Loucy (cell line): ENCODE measurements at regions not wholly inside any gene's neighbourhood (a gene's known extent, or its start where the extent isn't known, plus 50 kb on each side); places are given as distances from the start of the nearest gene placed in this dataset.

ENCODE experiments used
- H2AFZ ChIP-seq: fragments of 200-600 bp; sonication (generic); 2 replicates; pipeline ENCODE4 v1.6.0; 2016; ENCODE audit warnings: antibody characterized with exemption, mild to moderate bottlenecking, low read length, moderate library complexity
- H3F3A ChIP-seq: fragments of 200-600 bp; 2 replicates; pipeline ENCODE4 v1.6.0; 2016; ENCODE audit warnings: antibody characterized with exemption, low read depth, mild to moderate bottlenecking
- H3K27me3 ChIP-seq: fragments of 200-600 bp; sonication (generic); 2 replicates; pipeline ENCODE4 v1.6.1; 2014; ENCODE audit warnings: low read length, mild to moderate bottlenecking; ENCODE audit not compliant: insufficient read depth, poor library complexity, severe bottlenecking
- H3K36me3 ChIP-seq: fragments of 200-600 bp; sonication (generic); 2 replicates; pipeline ENCODE4 v1.6.1; 2016; ENCODE audit warnings: low read length; ENCODE audit not compliant: insufficient read depth
- H3K4me1 ChIP-seq: fragments of 200-600 bp; sonication (generic); 2 replicates; pipeline ENCODE4 v1.5.1; 2014; ENCODE audit warnings: low read length, mild to moderate bottlenecking; ENCODE audit not compliant: insufficient read depth, poor library complexity, severe bottlenecking
- H3K4me2 ChIP-seq: fragments of 200-600 bp; sonication (generic); 2 replicates; pipeline ENCODE4 v1.6.0; 2014; ENCODE audit warnings: antibody characterized with exemption, low read length, low read depth, mild to moderate bottlenecking; ENCODE audit not compliant: poor library complexity, severe bottlenecking
- H3K4me3 ChIP-seq: fragments of 200-600 bp; sonication (generic); 2 replicates; pipeline ENCODE4 v1.5.1; 2014; ENCODE audit warnings: low read length, mild to moderate bottlenecking, mixed read lengths; ENCODE audit not compliant: poor library complexity, severe bottlenecking
- H3K79me2 ChIP-seq: fragments of 200-600 bp; sonication (generic); 2 replicates; pipeline ENCODE4 v1.6.1; 2014; ENCODE audit warnings: low read length; ENCODE audit not compliant: insufficient read depth
- H3K9ac ChIP-seq: fragments of 200-600 bp; sonication (generic); 2 replicates; pipeline ENCODE4 v1.6.0; 2014; ENCODE audit warnings: mild to moderate bottlenecking, low read depth, low read length, moderate library complexity; ENCODE audit not compliant: poor library complexity, severe bottlenecking
- H3K9me2 ChIP-seq: fragments of 200-600 bp; sonication (generic); replicated peaks from 2 replicates; pipeline ENCODE4 v1.6.1; 2016; ENCODE audit warnings: low read depth, low read length, mixed read lengths
- H3K9me3 ChIP-seq: fragments of 200-600 bp; sonication (generic); 2 replicates; pipeline ENCODE4 v1.6.1; 2014; ENCODE audit warnings: mild to moderate bottlenecking, antibody characterized with exemption, low read length, low read depth; ENCODE audit not compliant: insufficient read depth
- H4K20me1 ChIP-seq: fragments of 200-600 bp; sonication (generic); 2 replicates; pipeline ENCODE4 v1.6.0; 2014; ENCODE audit warnings: antibody characterized with exemption, low read length, mild to moderate bottlenecking; ENCODE audit not compliant: insufficient read depth, poor library complexity, severe bottlenecking
- CTCF ChIP-seq: fragments of 200-600 bp; sonication (generic); conservative IDR thresholded peaks from 2 replicates; pipeline ENCODE4 v1.5.1; 2014; ENCODE audit warnings: mild to moderate bottlenecking, antibody characterized with exemption, low read length
- EZH2phosphoT487 ChIP-seq: fragments of 200-600 bp; IDR thresholded peaks from 2 replicates; pipeline ENCODE4 v1.6.1; 2018; ENCODE audit warnings: antibody characterized with exemption, mild to moderate bottlenecking, moderate library complexity, borderline replicate concordance

- no peaks in the 10 kb centered on the region for H3K27me3 ChIP-seq
These were observed 106.6 kb upstream of the DAP start for GRCh38 chr5:10867389-10868303.

GRCh38 chr5:10866913-10867312 lies 105.9 kb upstream of the DAP start:
- Histone ChIP-seq H3K36me3 (no peaks in the 10 kb centered on the region), H2AFZ (no peak overlapping the region), H3K4me3 (no peak overlapping the region), H3K4me1 (no peaks in the 10 kb centered on the region), H3K9me3 (no peaks in the 10 kb centered on the region), H3K9me2 (no peaks in the 10 kb centered on the region), H4K20me1 (no peaks in the 10 kb centered on the region), H3K27me3 (no peaks in the 10 kb centered on the region), H3K79me2 (no peaks in the 10 kb centered on the region), H3K4me2 (no peak overlapping the region), H3F3A (no peaks in the 10 kb centered on the region), H3K9ac (no peak overlapping the region)
- TF ChIP-seq EZH2phosphoT487 (no peak), CTCF (peak; percentile 28)

More at GRCh38 chr5:10867389-10868303, 106.6 kb upstream of the DAP start:
- no peak overlapping the region for H2AFZ ChIP-seq
- H3K9ac ChIP-seq: no peak overlapping the region
- no peaks in the 10 kb centered on the region for H3K4me1 ChIP-seq
- no peaks in the 10 kb centered on the region for H3K9me2 ChIP-seq
- no peaks in the 10 kb centered on the region for H3K79me2 ChIP-seq
- H4K20me1 ChIP-seq: no peaks in the 10 kb centered on the region
- H3F3A ChIP-seq: no peaks in the 10 kb centered on the region
- no peaks in the 10 kb centered on the region for H3K9me3 ChIP-seq
- no peak for TF ChIP-seq CTCF
- TF ChIP-seq EZH2phosphoT487: no peak
- H3K4me3 ChIP-seq: no peak overlapping the region
- H3K36me3 ChIP-seq: no peaks in the 10 kb centered on the region
- no peak overlapping the region for H3K4me2 ChIP-seq

GRCh38 chr5:10863763-10864383 lies 102.8 kb upstream of the DAP start:
- no peaks in the 10 kb centered on the region for H3K9me2 ChIP-seq
- no peaks in the 10 kb centered on the region for H4K20me1 ChIP-seq
- no peaks in the 10 kb centered on the region for H3K36me3 ChIP-seq
- H3K27me3 ChIP-seq: no peaks in the 10 kb centered on the region
- H3K9ac ChIP-seq: no peak overlapping the region
- no peaks in the 10 kb centered on the region for H3K9me3 ChIP-seq
- no peak overlapping the region for H3K4me3 ChIP-seq
- H3K79me2 ChIP-seq: no peaks in the 10 kb centered on the region
- H3F3A ChIP-seq: no peaks in the 10 kb centered on the region
- H2AFZ ChIP-seq: no peak overlapping the region
- TF ChIP-seq EZH2phosphoT487: no peak
- peak; percentile 93 for TF ChIP-seq CTCF
- no peak overlapping the region for H3K4me2 ChIP-seq
- no peaks in the 10 kb centered on the region for H3K4me1 ChIP-seq
